ENCODE measurements at regions not wholly inside any gene's neighbourhood (a gene's known extent, or its start where the extent isn't known, plus 50 kb on each side); places are given as distances from the start of the nearest gene placed in this dataset.

DNA sequence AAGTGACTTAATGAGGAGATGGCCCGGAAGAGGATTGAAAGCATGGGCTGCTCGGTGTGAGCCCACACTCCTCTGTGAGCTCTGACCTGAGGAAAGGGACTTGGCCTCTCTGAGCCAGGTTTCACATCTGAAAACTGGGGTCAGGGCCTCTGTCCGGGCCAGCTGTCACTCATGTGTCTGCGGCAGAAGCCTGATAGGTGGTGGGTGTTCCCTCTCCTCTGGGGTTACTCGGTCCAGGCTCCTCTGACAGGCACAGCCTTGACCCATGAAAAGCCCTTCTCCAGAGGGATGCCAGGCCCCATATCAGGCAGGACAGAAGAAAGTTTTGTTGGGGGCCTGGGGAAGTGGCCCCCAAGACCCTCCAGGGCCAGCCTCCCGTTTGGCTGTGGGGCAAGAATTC lies 131.4 kb downstream of the CHSY1 start:
- H3K27ac Mint-ChIP-seq (ENCODE audit: unreplicated experiment): no peak overlapping the region
- no peak for DNase-seq (ENCODE audit: low read depth)

More for the DNA sequence above, 131.4 kb downstream of the CHSY1 start:
- H3K4me1 ChIP-seq (ENCODE audit: insufficient read depth, low read length): peaks cover 27% of the 10 kb centered on the region
- no peak overlapping the region for H3K4me2 ChIP-seq (ENCODE audit: low read length)
- no peaks in the 10 kb centered on the region for H3K9me3 ChIP-seq (ENCODE audit: insufficient read depth, low read depth, low read length)
- H3K9me3 Mint-ChIP-seq (ENCODE audit: unreplicated experiment): peaks cover 4% of the 10 kb centered on the region
- no peaks in the 10 kb centered on the region for H3K36me3 ChIP-seq (ENCODE audit: insufficient read depth, low read length)
- no peak overlapping the region for H3K9ac ChIP-seq (ENCODE audit: low read length)
- H3K36me3 Mint-ChIP-seq (ENCODE audit: low read depth, unreplicated experiment): no peaks in the 10 kb centered on the region
- no peaks in the 10 kb centered on the region for H3K79me2 ChIP-seq (ENCODE audit: insufficient read depth, low read length)
- no peak overlapping the region for H3K27ac ChIP-seq (ENCODE audit: low read depth, low read length)
- H3K4me1 Mint-ChIP-seq (ENCODE audit: low read depth, unreplicated experiment): peaks cover 3% of the 10 kb centered on the region
- H3K4me3 Mint-ChIP-seq (ENCODE audit: unreplicated experiment): no peak overlapping the region
- no peak for FAIRE-seq
- no peaks in the 10 kb centered on the region for H4K20me1 ChIP-seq (ENCODE audit: insufficient read depth, low read length)
- no peak overlapping the region for H2AFZ ChIP-seq (ENCODE audit: low read depth, low read length)
- TF ChIP-seq, protein P1, sequence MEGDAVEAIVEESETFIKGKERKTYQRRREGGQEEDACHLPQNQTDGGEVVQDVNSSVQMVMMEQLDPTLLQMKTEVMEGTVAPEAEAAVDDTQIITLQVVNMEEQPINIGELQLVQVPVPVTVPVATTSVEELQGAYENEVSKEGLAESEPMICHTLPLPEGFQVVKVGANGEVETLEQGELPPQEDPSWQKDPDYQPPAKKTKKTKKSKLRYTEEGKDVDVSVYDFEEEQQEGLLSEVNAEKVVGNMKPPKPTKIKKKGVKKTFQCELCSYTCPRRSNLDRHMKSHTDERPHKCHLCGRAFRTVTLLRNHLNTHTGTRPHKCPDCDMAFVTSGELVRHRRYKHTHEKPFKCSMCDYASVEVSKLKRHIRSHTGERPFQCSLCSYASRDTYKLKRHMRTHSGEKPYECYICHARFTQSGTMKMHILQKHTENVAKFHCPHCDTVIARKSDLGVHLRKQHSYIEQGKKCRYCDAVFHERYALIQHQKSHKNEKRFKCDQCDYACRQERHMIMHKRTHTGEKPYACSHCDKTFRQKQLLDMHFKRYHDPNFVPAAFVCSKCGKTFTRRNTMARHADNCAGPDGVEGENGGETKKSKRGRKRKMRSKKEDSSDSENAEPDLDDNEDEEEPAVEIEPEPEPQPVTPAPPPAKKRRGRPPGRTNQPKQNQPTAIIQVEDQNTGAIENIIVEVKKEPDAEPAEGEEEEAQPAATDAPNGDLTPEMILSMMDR (IDR thresholded peaks at IDR 0.05; ENCODE audit: insufficient read depth, low read depth, low read length): no peak
- TF ChIP-seq EZH2 (IDR thresholded peaks at IDR 0.05; ENCODE audit: insufficient read depth, low read length): no peak
- peaks cover 4% of the 10 kb centered on the region for H3K27me3 Mint-ChIP-seq (ENCODE audit: low read depth, unreplicated experiment)
- no peak overlapping the region for H3K4me3 ChIP-seq (ENCODE audit: insufficient read depth, low read depth, low read length)
- no peaks in the 10 kb centered on the region for H3K27me3 ChIP-seq (ENCODE audit: insufficient read depth, low read length)
